GM21576 (cell line): ENCODE measurements at regions not wholly inside any gene's neighbourhood (a gene's known extent, or its start where the extent isn't known, plus 50 kb on each side); places are given as distances from the start of the nearest gene placed in this dataset.

Experiments
- ATAC-seq: cut with Tn5 transposase; IDR thresholded peaks from one replicate; pipeline ENCODE4 v1.9.1; 2021; ENCODE audit warnings: mild to moderate bottlenecking, moderate library complexity; ENCODE audit not compliant: unreplicated experiment

DNA sequence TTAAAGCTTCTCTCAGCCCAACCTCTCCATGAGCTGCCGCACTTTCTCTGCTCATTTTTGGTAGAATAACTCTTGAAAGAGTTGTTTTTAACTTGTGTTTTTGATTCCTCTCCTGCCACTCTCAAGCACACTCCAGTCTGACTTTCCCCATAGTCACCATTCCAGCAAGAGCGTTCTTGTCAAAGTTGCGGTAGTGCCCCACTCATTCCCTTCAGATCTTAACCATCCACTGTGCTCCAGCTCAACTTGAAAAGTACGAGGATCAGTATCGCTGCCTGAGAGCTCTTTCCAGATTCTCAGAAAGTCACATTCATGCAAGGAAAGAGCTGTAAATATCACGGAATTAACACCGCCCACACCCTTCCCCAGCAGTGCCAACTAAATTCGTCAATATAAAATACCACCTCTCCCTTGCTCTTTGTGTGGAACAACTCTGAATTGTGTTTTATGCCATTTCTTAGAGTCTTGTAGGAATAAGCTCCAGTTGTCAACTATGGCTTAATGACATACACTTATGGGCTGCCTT is 59.7 kb upstream of the IL15 start:
- no peak for ATAC-seq

DNA sequence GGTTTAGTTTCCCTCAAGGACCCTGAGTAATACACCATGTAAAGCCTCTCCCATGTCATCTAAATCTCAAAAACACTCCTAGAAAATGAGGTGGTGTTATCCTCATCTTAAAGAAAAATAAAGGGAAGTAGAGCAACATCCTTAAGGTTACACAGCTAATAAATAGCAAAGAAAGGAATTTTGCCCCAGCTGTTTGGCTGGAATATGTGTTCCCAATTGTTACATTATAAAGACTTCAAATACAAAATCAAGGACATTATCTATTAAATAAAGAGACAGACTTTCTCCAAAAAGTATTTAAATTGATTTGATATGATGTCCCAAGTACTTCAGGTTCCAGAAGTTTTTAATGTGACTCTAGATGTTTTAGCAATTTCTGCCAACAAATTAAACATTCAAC is 57.9 kb upstream of the IL15 start:
- ATAC-seq: no peak

DNA sequence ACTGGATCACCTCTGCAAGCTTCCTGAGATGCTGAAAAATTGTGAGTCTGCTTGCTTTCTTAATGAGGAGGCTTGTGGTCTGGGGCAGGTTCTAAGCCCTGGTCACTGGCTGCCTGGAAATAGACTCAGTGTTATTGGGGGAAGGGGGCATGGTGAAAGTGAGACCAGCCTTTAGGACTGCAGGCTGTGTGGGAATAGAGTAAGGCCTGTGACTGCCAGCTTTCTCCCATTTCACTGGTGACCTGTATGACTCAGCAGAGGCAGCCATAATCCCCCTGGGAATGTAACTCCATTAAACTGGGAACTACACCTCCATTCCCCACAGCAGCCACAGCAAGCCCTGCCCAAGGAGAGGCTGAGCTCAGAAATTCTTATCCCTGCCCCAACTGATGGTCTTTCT is 55.9 kb upstream of the IL15 start:
- no peak for ATAC-seq
